HEK293 (cell line): ENCODE measurements at regions not wholly inside any gene's neighbourhood (a gene's known extent, or its start where the extent isn't known, plus 50 kb on each side); places are given as distances from the start of the nearest gene placed in this dataset.

Experiments
- CTCF ChIA-PET: fragments of 350-600 bp; formaldehyde crosslinking; extraction: SDS; loops from one replicate; lab custom pipeline; 2021; ENCODE audit warnings: antibody characterized with exemption; lab: Yijun Ruan, JAX
- POLR2A ChIA-PET: fragments of 300-600 bp; formaldehyde crosslinking; extraction: SDS; loops from one replicate; lab custom pipeline; 2020; ENCODE audit warnings: antibody characterized with exemption, inconsistent platforms; lab: Yijun Ruan, JAX
- H3K27ac ChIP-seq: fragments of 200-500 bp; sonication (Bioruptor generic); 2 replicates; pipeline ENCODE4 v1.5.1; 2014; ENCODE audit warnings: low read depth, low read length, control low read depth, inconsistent platforms; ENCODE audit errors: extremely low read depth
- H3K36me3 ChIP-seq, 2 experiments: fragments of 200-500 bp in 1 of 2; sonication (Bioruptor generic) in 1 of 2; 1 replicate in 1 of 2; 2 replicates in 1 of 2; pipeline ENCODE4 v1.5.1; 2014 to 2017; ENCODE audit warnings: inconsistent platforms in 2 of 2, low read length in 2 of 2; ENCODE audit not compliant: control insufficient read depth in 2 of 2, insufficient read depth in 1 of 2
- H3K4me1 ChIP-seq: fragments of 200-500 bp; sonication (Bioruptor generic); 2 replicates; pipeline ENCODE4 v1.5.1; 2014; ENCODE audit warnings: mild to moderate bottlenecking, low read length, inconsistent platforms; ENCODE audit not compliant: control insufficient read depth, insufficient read depth
- H3K4me3 ChIP-seq: 2 replicates; pipeline ENCODE4 v1.5.1; 2011; ENCODE audit warnings: low read depth, mild to moderate bottlenecking, control low read depth, low read length, moderate library complexity
- H3K9me3 ChIP-seq: fragments of 200-500 bp; sonication (Bioruptor generic); 2 replicates; pipeline ENCODE4 v1.5.1; 2014; ENCODE audit warnings: low read depth, low read length, inconsistent platforms; ENCODE audit not compliant: control insufficient read depth, insufficient read depth
- FEZF1 ChIP-seq: fragments of 450-650 bp; formaldehyde crosslinking; IDR thresholded peaks from 2 replicates; pipeline ENCODE4 v1.5.1; 2016; ENCODE audit warnings: missing biosample characterization, missing genetic modification characterization
- KLF1 ChIP-seq: fragments of 450-650 bp; formaldehyde crosslinking; IDR thresholded peaks from 2 replicates; pipeline ENCODE4 v1.5.1; 2016; ENCODE audit warnings: missing biosample characterization, missing genetic modification characterization
- KLF17 ChIP-seq: fragments of 450-650 bp; formaldehyde crosslinking; IDR thresholded peaks from 2 replicates; pipeline ENCODE4 v1.5.1; 2016; ENCODE audit warnings: missing biosample characterization, missing genetic modification characterization
- MZF1 ChIP-seq: fragments of 450-650 bp; formaldehyde crosslinking; IDR thresholded peaks from 2 replicates; pipeline ENCODE4 v1.5.1; 2017; ENCODE audit warnings: missing biosample characterization, missing genetic modification characterization, borderline replicate concordance
- PBX3 ChIP-seq: sonication (generic); formaldehyde crosslinking; IDR thresholded peaks from 2 replicates; pipeline ENCODE4 v1.8.1; 2022; ENCODE audit warnings: mild to moderate bottlenecking, moderate library complexity, missing genetic modification reagents
- SP7 ChIP-seq: fragments of 450-650 bp; formaldehyde crosslinking; IDR thresholded peaks from 2 replicates; pipeline ENCODE4 v1.5.1; 2016; ENCODE audit warnings: missing biosample characterization, missing genetic modification characterization
- YY1 ChIP-seq: fragments of 450-650 bp; formaldehyde crosslinking; IDR thresholded peaks from 2 replicates; pipeline ENCODE4 v1.5.1; 2018; ENCODE audit warnings: missing biosample characterization, missing genetic modification characterization
- ZBTB10 ChIP-seq: fragments of 450-650 bp; formaldehyde crosslinking; IDR thresholded peaks from 2 replicates; pipeline ENCODE4 v1.5.1; 2016; ENCODE audit warnings: missing biosample characterization, missing genetic modification characterization
- ZBTB20 ChIP-seq: fragments of 450-650 bp; formaldehyde crosslinking; IDR thresholded peaks from 2 replicates; pipeline ENCODE4 v1.5.1; 2016; ENCODE audit warnings: missing biosample characterization, missing genetic modification characterization
- ZBTB7A ChIP-seq: fragments of 450-650 bp; formaldehyde crosslinking; IDR thresholded peaks from 2 replicates; pipeline ENCODE4 v1.5.1; 2016; ENCODE audit warnings: low read depth, missing biosample characterization, missing genetic modification characterization
- ZNF133 ChIP-seq: fragments of 450-650 bp; formaldehyde crosslinking; IDR thresholded peaks from 2 replicates; pipeline ENCODE4 v1.5.1; 2016; ENCODE audit warnings: missing biosample characterization, missing genetic modification characterization
- ZNF140 ChIP-seq: fragments of 450-650 bp; formaldehyde crosslinking; IDR thresholded peaks from 2 replicates; pipeline ENCODE4 v1.5.1; 2016; ENCODE audit warnings: missing biosample characterization, missing genetic modification characterization
- ZNF146 ChIP-seq: fragments of 450-650 bp; formaldehyde crosslinking; IDR thresholded peaks from 2 replicates; pipeline ENCODE4 v1.5.1; 2016; ENCODE audit warnings: missing biosample characterization, missing genetic modification characterization
- ZNF184 ChIP-seq: fragments of 450-650 bp; IDR thresholded peaks from 2 replicates; pipeline ENCODE4 v1.5.1; 2018; ENCODE audit warnings: missing biosample characterization, mild to moderate bottlenecking, missing genetic modification characterization
- ZNF211 ChIP-seq: fragments of 450-650 bp; formaldehyde crosslinking; IDR thresholded peaks from 2 replicates; pipeline ENCODE4 v1.5.1; 2016; ENCODE audit warnings: low read depth, missing biosample characterization, missing genetic modification characterization
- ZNF366 ChIP-seq: fragments of 450-650 bp; formaldehyde crosslinking; conservative IDR thresholded peaks from 2 replicates; pipeline ENCODE4 v1.5.1; 2016; ENCODE audit warnings: missing biosample characterization, missing genetic modification characterization
- ZNF416 ChIP-seq: fragments of 450-650 bp; formaldehyde crosslinking; IDR thresholded peaks from 2 replicates; pipeline ENCODE4 v1.5.1; 2016; ENCODE audit warnings: missing biosample characterization, missing genetic modification characterization
- ZNF555 ChIP-seq: fragments of 450-650 bp; formaldehyde crosslinking; conservative IDR thresholded peaks from 2 replicates; pipeline ENCODE4 v1.5.1; 2017; ENCODE audit warnings: missing biosample characterization, mild to moderate bottlenecking, missing genetic modification characterization, inconsistent platforms
- ZNF580 ChIP-seq: fragments of 450-650 bp; formaldehyde crosslinking; IDR thresholded peaks from 2 replicates; pipeline ENCODE4 v1.5.1; 2016; ENCODE audit warnings: missing biosample characterization, missing genetic modification characterization
- ZNF585B ChIP-seq: fragments of 450-650 bp; formaldehyde crosslinking; IDR thresholded peaks from 2 replicates; pipeline ENCODE4 v1.5.1; 2016; ENCODE audit warnings: missing biosample characterization, missing genetic modification characterization
- ZNF654 ChIP-seq: fragments of 450-650 bp; formaldehyde crosslinking; IDR thresholded peaks from 2 replicates; pipeline ENCODE4 v1.5.1; 2016; ENCODE audit warnings: low read depth, missing biosample characterization, missing genetic modification characterization
- ZNF701 ChIP-seq: fragments of 450-650 bp; formaldehyde crosslinking; IDR thresholded peaks from 2 replicates; pipeline ENCODE4 v1.5.1; 2016; ENCODE audit warnings: missing biosample characterization, missing genetic modification characterization
- ZSCAN16 ChIP-seq: fragments of 450-650 bp; formaldehyde crosslinking; IDR thresholded peaks from 2 replicates; pipeline ENCODE4 v1.5.1; 2016; ENCODE audit warnings: missing biosample characterization, missing genetic modification characterization

GRCh38 chr5:85109616-85110015 is 724.9 kb upstream of the EDIL3 start:
- POLR2A ChIA-PET, result no interaction called here
- no peak overlapping the region for H3K4me3 ChIP-seq

GRCh38 chr5:85132269-85132668 is 747.6 kb upstream of the EDIL3 start:
- no peaks in the 10 kb centered on the region for H3K4me1 ChIP-seq
- no peaks in the 10 kb centered on the region for H3K36me3 ChIP-seq
- no peak overlapping the region for H3K4me3 ChIP-seq
- ChIA-PET CTCF (no interaction called here), POLR2A (no interaction called here)
- no peak overlapping the region for H3K27ac ChIP-seq
- no peak for TF ChIP-seq ZNF133 (tag by site-specific recombination)
- peak; percentile 24; the same call in 1 of the 2 replicates for TF ChIP-seq SP7 (tag by site-specific recombination)
- no peak for TF ChIP-seq ZNF654 (tag by site-specific recombination)
- H3K9me3 ChIP-seq, result no peaks in the 10 kb centered on the region

More at GRCh38 chr5:85109616-85110015, 724.9 kb upstream of the EDIL3 start:
- no peaks in the 10 kb centered on the region for H3K4me1 ChIP-seq
- no peak for TF ChIP-seq KLF17 (tag by site-specific recombination)
- no peak for TF ChIP-seq ZNF580 (tag by site-specific recombination)
- TF ChIP-seq ZNF701, result no peak
- no peak for TF ChIP-seq ZNF140 (tag by site-specific recombination)
- TF ChIP-seq YY1 (tag by site-specific recombination), result no peak
- no peak for TF ChIP-seq ZBTB20 (tag by site-specific recombination)
- TF ChIP-seq MZF1 (tag by site-specific recombination), result no peak
- no peak for TF ChIP-seq ZNF184 (tag by site-specific recombination)
- no peak for TF ChIP-seq FEZF1 (tag by site-specific recombination)
- no peak for TF ChIP-seq ZBTB7A (tag by site-specific recombination)
- no peaks in the 10 kb centered on the region for H3K9me3 ChIP-seq
- CTCF ChIA-PET, result interaction anchor here (0.5 kb wide), 1 partner anchor 9 kb away, joined by 4 read pairs; no protein-coding TSS in a partner anchor
- no peaks in the 10 kb centered on the region for H3K36me3 ChIP-seq
- no peak overlapping the region for H3K27ac ChIP-seq

GRCh38 chr5:85140471-85140870 is 755.8 kb upstream of the EDIL3 start:
- no peak for TF ChIP-seq ZBTB10
- TF ChIP-seq ZNF211 (tag by site-specific recombination), result no peak
- TF ChIP-seq ZNF416, result no peak
- TF ChIP-seq ZNF366 (tag by site-specific recombination), result no peak
- no peak for TF ChIP-seq KLF1 (tag by site-specific recombination)
- TF ChIP-seq ZNF146 (tag by site-specific recombination), result no peak
- TF ChIP-seq PBX3, result no peak
- TF ChIP-seq ZSCAN16 (tag by site-specific recombination), result no peak
- TF ChIP-seq ZNF585B (tag by site-specific recombination), result no peak
- TF ChIP-seq ZNF555 (tag by site-specific recombination), result no peak
- TF ChIP-seq, all 188 proteins: peak for 0
- ChIA-PET CTCF (no interaction called here), POLR2A (no interaction called here)
- Histone ChIP-seq H3K4me1 (no peaks in the 10 kb centered on the region), H3K27ac (no peak overlapping the region), H3K36me3 (no peaks in the 10 kb centered on the region), H3K9me3 (no peaks in the 10 kb centered on the region), H3K4me3 (no peak overlapping the region)
